ENCODE measurements at regions not wholly inside any gene's neighbourhood (a gene's known extent, or its start where the extent isn't known, plus 50 kb on each side); places are given as distances from the start of the nearest gene placed in this dataset.

DNA sequence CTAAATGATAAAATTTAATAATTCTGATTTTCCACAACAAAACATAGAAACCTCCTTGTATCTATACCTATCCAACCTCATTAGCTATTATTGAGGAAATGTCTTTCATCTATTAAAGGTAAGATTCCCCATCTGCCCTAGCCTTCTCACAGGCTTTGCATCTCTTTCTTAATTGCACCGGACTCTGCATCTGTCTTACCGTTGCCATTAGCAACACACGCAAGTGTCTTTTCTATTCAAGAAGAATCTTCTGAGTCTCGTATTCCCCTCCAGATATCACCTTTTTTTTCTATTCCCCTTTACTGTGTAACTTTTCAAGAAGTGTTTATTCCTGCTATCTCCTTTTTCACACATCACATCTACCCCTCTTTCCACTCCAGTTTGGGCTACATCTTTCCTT is 500.0 kb downstream of the NOVA1 start:
- no peak for DNase-seq (ENCODE audit: insufficient read length, low spot score, missing footprints)
- H3K4me3 ChIP-seq (ENCODE audit: insufficient read depth, low read length): no peak overlapping the region
- H3K36me3 ChIP-seq (ENCODE audit: insufficient read depth, low read length): no peaks in the 10 kb centered on the region
- H3K27me3 ChIP-seq (ENCODE audit: insufficient read depth, low read length): no peaks in the 10 kb centered on the region
- H3K27ac ChIP-seq (ENCODE audit: low read depth, low read length): no peak overlapping the region
- no peaks in the 10 kb centered on the region for H3K79me2 ChIP-seq (ENCODE audit: insufficient read depth, low read length)
- no peaks in the 10 kb centered on the region for H4K20me1 ChIP-seq (ENCODE audit: insufficient read depth, low read length)
- H3K4me1 ChIP-seq (ENCODE audit: insufficient read depth, low read length): no peaks in the 10 kb centered on the region
- H3K4me2 ChIP-seq (ENCODE audit: insufficient read depth, low read length): no peak overlapping the region
- TF ChIP-seq, protein P1, sequence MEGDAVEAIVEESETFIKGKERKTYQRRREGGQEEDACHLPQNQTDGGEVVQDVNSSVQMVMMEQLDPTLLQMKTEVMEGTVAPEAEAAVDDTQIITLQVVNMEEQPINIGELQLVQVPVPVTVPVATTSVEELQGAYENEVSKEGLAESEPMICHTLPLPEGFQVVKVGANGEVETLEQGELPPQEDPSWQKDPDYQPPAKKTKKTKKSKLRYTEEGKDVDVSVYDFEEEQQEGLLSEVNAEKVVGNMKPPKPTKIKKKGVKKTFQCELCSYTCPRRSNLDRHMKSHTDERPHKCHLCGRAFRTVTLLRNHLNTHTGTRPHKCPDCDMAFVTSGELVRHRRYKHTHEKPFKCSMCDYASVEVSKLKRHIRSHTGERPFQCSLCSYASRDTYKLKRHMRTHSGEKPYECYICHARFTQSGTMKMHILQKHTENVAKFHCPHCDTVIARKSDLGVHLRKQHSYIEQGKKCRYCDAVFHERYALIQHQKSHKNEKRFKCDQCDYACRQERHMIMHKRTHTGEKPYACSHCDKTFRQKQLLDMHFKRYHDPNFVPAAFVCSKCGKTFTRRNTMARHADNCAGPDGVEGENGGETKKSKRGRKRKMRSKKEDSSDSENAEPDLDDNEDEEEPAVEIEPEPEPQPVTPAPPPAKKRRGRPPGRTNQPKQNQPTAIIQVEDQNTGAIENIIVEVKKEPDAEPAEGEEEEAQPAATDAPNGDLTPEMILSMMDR (IDR thresholded peaks at IDR 0.05; ENCODE audit: extremely low read depth, low read depth, low read length): no peak
- H3K9me3 ChIP-seq (ENCODE audit: low read depth, low read length): no peaks in the 10 kb centered on the region
- no peak overlapping the region for H2AFZ ChIP-seq (ENCODE audit: low read length)

DNA sequence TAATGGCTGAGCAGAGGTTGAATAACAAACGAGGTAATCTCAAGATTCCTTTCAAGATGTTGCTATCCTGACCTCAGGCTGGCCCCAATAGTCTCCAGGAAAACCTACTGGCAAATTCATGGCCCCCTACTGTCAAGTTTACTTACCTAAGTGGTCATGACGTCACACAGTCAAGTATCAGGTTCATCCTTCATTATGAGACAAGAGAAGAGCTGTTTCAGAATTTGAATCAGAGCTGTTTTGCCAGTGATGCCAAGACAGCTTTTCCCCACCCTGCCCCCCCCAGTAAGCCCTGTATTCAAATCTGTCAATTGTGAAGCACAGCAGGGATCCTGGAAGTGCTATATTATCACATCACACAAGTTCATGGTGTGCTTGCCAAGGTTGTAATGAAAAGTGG is 509.6 kb downstream of the NOVA1 start:
- H2AFZ ChIP-seq (ENCODE audit: low read length): no peak overlapping the region
- no peak for DNase-seq (ENCODE audit: insufficient read length, low spot score, missing footprints)
- no peaks in the 10 kb centered on the region for H3K4me1 ChIP-seq (ENCODE audit: insufficient read depth, low read length)
- H3K36me3 ChIP-seq (ENCODE audit: insufficient read depth, low read length): no peaks in the 10 kb centered on the region
- TF ChIP-seq, protein P1 (IDR thresholded peaks at IDR 0.05; ENCODE audit: extremely low read depth, low read depth, low read length): no peak
- H3K9me3 ChIP-seq (ENCODE audit: low read depth, low read length): no peaks in the 10 kb centered on the region
- H3K4me3 ChIP-seq (ENCODE audit: insufficient read depth, low read length): no peak overlapping the region
- no peaks in the 10 kb centered on the region for H4K20me1 ChIP-seq (ENCODE audit: insufficient read depth, low read length)
- H3K79me2 ChIP-seq (ENCODE audit: insufficient read depth, low read length): no peaks in the 10 kb centered on the region
- H3K27ac ChIP-seq (ENCODE audit: low read depth, low read length): no peak overlapping the region
- H3K27me3 ChIP-seq (ENCODE audit: insufficient read depth, low read length): no peaks in the 10 kb centered on the region
- no peak overlapping the region for H3K4me2 ChIP-seq (ENCODE audit: insufficient read depth, low read length)

DNA sequence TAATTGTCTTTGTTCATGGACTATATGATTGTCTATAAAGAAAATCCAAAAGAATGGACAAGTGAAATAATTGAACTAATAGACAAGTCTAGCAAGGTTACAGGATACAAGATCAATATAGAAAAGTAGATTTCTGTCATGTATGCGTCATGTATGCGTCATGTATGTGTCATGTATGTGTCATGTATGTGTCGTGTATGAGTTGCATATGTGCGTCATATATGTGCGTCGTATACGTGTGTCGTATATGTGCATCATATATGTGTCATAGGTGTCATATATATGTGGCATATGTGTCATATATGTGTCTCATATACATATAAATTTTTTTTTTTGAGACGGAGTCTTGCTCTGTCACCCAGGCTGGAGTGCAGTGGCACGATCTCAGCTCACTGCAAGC is 516.8 kb downstream of the NOVA1 start:
- H3K4me1 ChIP-seq (ENCODE audit: insufficient read depth, low read length): no peaks in the 10 kb centered on the region
- no peaks in the 10 kb centered on the region for H3K36me3 ChIP-seq (ENCODE audit: insufficient read depth, low read length)
- H3K4me2 ChIP-seq (ENCODE audit: insufficient read depth, low read length): no peak overlapping the region
- no peaks in the 10 kb centered on the region for H3K27me3 ChIP-seq (ENCODE audit: insufficient read depth, low read length)
- H3K79me2 ChIP-seq (ENCODE audit: insufficient read depth, low read length): no peaks in the 10 kb centered on the region
- H3K9me3 ChIP-seq (ENCODE audit: low read depth, low read length): no peaks in the 10 kb centered on the region
- no peak overlapping the region for H2AFZ ChIP-seq (ENCODE audit: low read length)
- no peak overlapping the region for H3K27ac ChIP-seq (ENCODE audit: low read depth, low read length)
- no peaks in the 10 kb centered on the region for H4K20me1 ChIP-seq (ENCODE audit: insufficient read depth, low read length)
- no peak overlapping the region for H3K4me3 ChIP-seq (ENCODE audit: insufficient read depth, low read length)
- DNase-seq (ENCODE audit: insufficient read length, low spot score, missing footprints): no peak
- TF ChIP-seq, protein P1 (IDR thresholded peaks at IDR 0.05; ENCODE audit: extremely low read depth, low read depth, low read length): no peak

DNA sequence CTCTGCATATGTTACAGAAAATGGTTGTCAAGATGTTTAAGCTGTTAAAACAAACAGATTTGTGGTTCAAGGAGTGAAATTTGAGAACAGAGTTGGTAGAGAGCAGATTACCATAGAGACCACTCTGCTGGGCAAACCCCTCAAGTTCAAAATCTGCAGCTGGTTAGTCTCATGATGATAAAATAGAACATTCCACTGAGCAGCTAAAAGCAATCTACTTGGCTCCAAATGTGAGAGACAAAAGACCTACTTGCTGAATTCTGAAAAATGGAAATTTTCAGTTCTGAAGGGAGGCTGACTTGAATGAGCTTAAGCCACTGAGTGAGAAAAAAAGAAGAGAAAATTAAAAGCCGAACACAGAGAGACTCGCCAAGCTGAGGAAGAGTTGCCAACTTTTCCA is 519.3 kb downstream of the NOVA1 start:
- Histone ChIP-seq H3K4me2 (ENCODE audit: insufficient read depth, low read length) (no peak overlapping the region), H3K4me1 (ENCODE audit: insufficient read depth, low read length) (no peaks in the 10 kb centered on the region), H4K20me1 (ENCODE audit: insufficient read depth, low read length) (no peaks in the 10 kb centered on the region), H3K27me3 (ENCODE audit: insufficient read depth, low read length) (no peaks in the 10 kb centered on the region), H2AFZ (ENCODE audit: low read length) (no peak overlapping the region), H3K4me3 (ENCODE audit: insufficient read depth, low read length) (no peak overlapping the region), H3K9me3 (ENCODE audit: low read depth, low read length) (no peaks in the 10 kb centered on the region), H3K27ac (ENCODE audit: low read depth, low read length) (no peak overlapping the region), H3K36me3 (ENCODE audit: insufficient read depth, low read length) (no peaks in the 10 kb centered on the region), H3K79me2 (ENCODE audit: insufficient read depth, low read length) (no peaks in the 10 kb centered on the region)
- TF ChIP-seq, protein P1 (IDR thresholded peaks at IDR 0.05; ENCODE audit: extremely low read depth, low read depth, low read length): no peak
- DNase-seq (ENCODE audit: insufficient read length, low spot score, missing footprints): no peak
